Ovary (tissue), 7 donors: ENCODE measurements at regions not wholly inside any gene's neighbourhood (a gene's known extent, or its start where the extent isn't known, plus 50 kb on each side); places are given as distances from the start of the nearest gene placed in this dataset.

ENCODE experiments used
- DNase-seq, 5 donors: peaks; one replicate each; pipeline ENCODE4 v3.0.0-alpha.2; 2019 to 2020
- H3K27ac ChIP-seq, 2 donors: fragments of 200-600 bp; one replicate each; pipeline versions ENCODE4 v1.5.1 to v1.8.0; 2019 to 2022
- H3K27me3 ChIP-seq: fragments of 200-600 bp; one replicate; pipeline ENCODE4 v1.8.0; 2022
- H3K36me3 ChIP-seq: fragments of 200-600 bp; sonication (generic); one replicate; pipeline ENCODE4 v1.5.1; 2019
- H3K4me1 ChIP-seq: one replicate; pipeline ENCODE4 v1.8.1; 2013; ENCODE audit warnings: mild to moderate bottlenecking, moderate library complexity; ENCODE audit not compliant: insufficient read depth
- H3K4me3 ChIP-seq: fragments of 200-600 bp; sonication (generic); one replicate; pipeline ENCODE4 v1.5.1; 2017
- H3K9me3 ChIP-seq, 2 donors: fragments of 200-600 bp in 1 of 2; sonication (generic) in 1 of 2; one replicate each; pipeline versions ENCODE4 v1.5.1 to v1.8.1; 2013 to 2019; ENCODE audit warnings: mild to moderate bottlenecking in 1 of 2, moderate library complexity in 1 of 2
- CTCF ChIP-seq, 3 donors: fragments of 450-650 bp in 2 of 3; fragments of 200-600 bp in 1 of 3; IDR thresholded peaks; one replicate each; pipeline versions ENCODE4 v1.5.1 to v1.8.0; 2016 to 2022; ENCODE audit warnings: antibody characterized with exemption in 3 of 3, mild to moderate bottlenecking in 1 of 3
- EP300 ChIP-seq: sonication (generic); formaldehyde crosslinking; IDR thresholded peaks from one replicate; pipeline ENCODE4 v1.6.1; 2017; ENCODE audit warnings: antibody characterized with exemption
- POLR2A ChIP-seq: fragments of 450-650 bp; IDR thresholded peaks from one replicate; pipeline ENCODE4 v1.6.1; 2017; ENCODE audit warnings: antibody characterized with exemption, mild to moderate bottlenecking, moderate library complexity
- WGBS, 3 donors: extraction: QIAGEN DNeasy Blood & Tissue Kit in 1 of 3; methylation state at CpG; one replicate each; pipeline versions ENCODE4 v1.1.5 to v1.1.7; 2013 to 2017; 5-methylcytosine and 5-hydroxymethylcytosine counted together
- intact Hi-C, 4 donors: fragments of 100-400 bp; cut with DNase I; formaldehyde crosslinking; loops; one replicate each; pipeline versions ENCODE4 v1.11.0 to v1.15.1; 2022 to 2023
- donor health status: DM: no; HTN: no; CAD: no; lungs with moderate emphysema.
- donor health status: DM: no; HTN: no; CAD: no.
- donor health status: Bipolar disorder and iron deficiency.
- donor health status: DM: no; HTN: no; CAD: no.
- donor health status: DM: yes; HTN: yes; CAD: no.

GRCh38 chr2:105557021-105557920 lies 158.4 kb upstream of the FHL2 start:
- TF ChIP-seq CTCF (IDR thresholded peaks at IDR 0.05) (no peak), POLR2A (no peak), EP300 (no peak)

GRCh38 chr2:105556366-105556765 lies 157.5 kb upstream of the FHL2 start:
- WGBS, 3 donors: 81 to 91% (median 83%) methylated on average over 3 of the region's 3 CpGs
- no peak for DNase-seq
- intact Hi-C loops: no loop called here

More at GRCh38 chr2:105557021-105557920, 158.4 kb upstream of the FHL2 start:
- Histone ChIP-seq H3K36me3 (no peaks in the 10 kb centered on the region), H3K27ac (no peak overlapping the region), H3K9me3 (no peaks in the 10 kb centered on the region), H3K4me3 (no peak overlapping the region), H3K27me3 (no peaks in the 10 kb centered on the region), H3K4me1 (peaks cover 6% of the 10 kb centered on the region)
- peak; percentile 43 to 81 (median 67) for DNase-seq
- intact Hi-C loops: no loop called here
- WGBS, 3 donors: 9 to 13% (median 11%) methylated on average over 12 of the region's 12 CpGs

GRCh38 chr2:105554235-105554634 lies 155.4 kb upstream of the FHL2 start:
- Histone ChIP-seq H3K27me3 (no peaks in the 10 kb centered on the region), H3K9me3 (no peaks in the 10 kb centered on the region), H3K4me1 (peaks cover 6% of the 10 kb centered on the region), H3K27ac (no peak overlapping the region), H3K36me3 (no peaks in the 10 kb centered on the region), H3K4me3 (no peak overlapping the region)
- TF ChIP-seq CTCF (IDR thresholded peaks at IDR 0.05) (no peak), EP300 (no peak), POLR2A (no peak)
- intact Hi-C loops: no loop called here
- DNase-seq: no peak

More at GRCh38 chr2:105556366-105556765, 157.5 kb upstream of the FHL2 start:
- H3K4me3 ChIP-seq: no peak overlapping the region
- peaks cover 6% of the 10 kb centered on the region for H3K4me1 ChIP-seq
- H3K27me3 ChIP-seq: no peaks in the 10 kb centered on the region
- no peak overlapping the region for H3K27ac ChIP-seq
- no peaks in the 10 kb centered on the region for H3K36me3 ChIP-seq
- TF ChIP-seq EP300 (no peak), CTCF (IDR thresholded peaks at IDR 0.05) (no peak), POLR2A (no peak)
- no peaks in the 10 kb centered on the region for H3K9me3 ChIP-seq

GRCh38 chr2:105553538-105554196 lies 154.8 kb upstream of the FHL2 start:
- intact Hi-C loops: no loop called here
- Histone ChIP-seq H3K27me3 (no peaks in the 10 kb centered on the region), H3K36me3 (no peaks in the 10 kb centered on the region), H3K9me3 (no peaks in the 10 kb centered on the region), H3K4me3 (no peak overlapping the region), H3K4me1 (peaks cover 6% of the 10 kb centered on the region), H3K27ac (no peak overlapping the region)
- no peak for TF ChIP-seq CTCF (IDR thresholded peaks at IDR 0.05)
- TF ChIP-seq POLR2A: no peak
- TF ChIP-seq EP300: no peak
- whole genome bisulfite sequencing, 3 donors: 17 to 33% (median 30%) methylated on average over 9 of the region's 9 CpGs
- no peak for DNase-seq
